Adrenal gland (tissue), 5 donors: ENCODE measurements at regions not wholly inside any gene's neighbourhood (a gene's known extent, or its start where the extent isn't known, plus 50 kb on each side); places are given as distances from the start of the nearest gene placed in this dataset.

Experiments used
- CTCF ChIP-seq, 6 experiments: fragments of 450-650 bp in 4 of 6; fragments of 200-600 bp in 2 of 6; sonication (generic) in 1 of 6; IDR thresholded peaks; 1 replicate in 5 of 6; 2 replicates in 1 of 6; pipeline versions ENCODE4 v1.5.1 to v1.8.0; 2016 to 2021; ENCODE audit warnings: antibody characterized with exemption in 6 of 6, mild to moderate bottlenecking in 2 of 6, moderate library complexity in 1 of 6
- POLR2A ChIP-seq, 2 donors: fragments of 450-650 bp; IDR thresholded peaks; one replicate each; pipeline ENCODE4 v1.6.1; 2017; ENCODE audit warnings: antibody characterized with exemption in 2 of 2, mild to moderate bottlenecking in 2 of 2, moderate library complexity in 1 of 2
- donor health status: DM: no; HTN: no; CAD: no.

DNA sequence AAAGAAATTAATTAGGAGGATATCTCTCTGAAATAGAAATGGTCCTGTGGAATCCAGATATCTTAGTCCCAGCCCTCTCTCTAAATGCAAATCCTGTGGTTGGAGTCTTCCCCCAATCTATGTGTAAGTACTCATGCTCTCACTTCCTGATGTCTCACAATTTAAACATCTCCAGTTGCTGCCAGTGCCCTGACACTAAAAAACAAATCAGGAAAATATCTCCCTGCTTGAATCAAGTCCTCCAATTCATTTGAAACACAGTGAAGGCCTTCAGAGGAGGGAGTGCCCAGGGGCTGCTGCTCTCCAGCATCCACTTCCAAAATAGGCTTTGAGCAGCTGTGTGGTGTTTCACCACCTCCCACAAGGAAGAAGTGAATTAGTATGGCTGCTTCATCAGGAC, 413.8 kb downstream of the RAD51AP2 start:
- no peak for TF ChIP-seq CTCF (IDR thresholded peaks at IDR 0.05)
- no peak for TF ChIP-seq POLR2A (IDR thresholded peaks at IDR 0.05)
